Caco-2 (cell line): ENCODE measurements at regions not wholly inside any gene's neighbourhood (a gene's known extent, or its start where the extent isn't known, plus 50 kb on each side); places are given as distances from the start of the nearest gene placed in this dataset.

Experiments used
- BruUV-seq: library from RNA; stranded (reverse); fragments of 400-500 nt; replicated peaks from 2 replicates; lab custom pipeline; 2021; lab: Mats Ljungman, UMichigan
- CTCF ChIA-PET: fragments of 300-600 bp; sonication (Branson Sonifier 250); formaldehyde crosslinking; loops from one replicate; lab custom pipeline; 2022; ENCODE audit warnings: antibody characterized with exemption; lab: Charles Lee
- POLR2A ChIA-PET: fragments of 300-600 bp; sonication (Branson Sonifier 250); formaldehyde crosslinking; loops from one replicate; lab custom pipeline; 2022; ENCODE audit warnings: antibody characterized with exemption; lab: Charles Lee
- DNase-seq, 2 experiments: peaks; one replicate each; pipeline versions ENCODE4 v3.0.0 to v3.0.0-alpha.2; 2020 to 2022
- H3K27me3 ChIP-seq: replicated peaks from 2 replicates; pipeline ENCODE4 v1.6.0; 2011; ENCODE audit warnings: low read length; ENCODE audit not compliant: control insufficient read depth, insufficient read depth
- H3K36me3 ChIP-seq: 2 replicates; pipeline ENCODE4 v1.5.1; 2011; ENCODE audit warnings: low read length; ENCODE audit not compliant: control insufficient read depth, insufficient read depth
- H3K4me1 ChIP-seq: fragments of 250-450 bp; sonication (Bioruptor Pico); 2 replicates; pipeline ENCODE4 v1.5.1; 2020; ENCODE audit warnings: mild to moderate bottlenecking
- H3K4me3 ChIP-seq: 2 replicates; pipeline ENCODE4 v1.5.1; 2011; ENCODE audit warnings: low read depth, mild to moderate bottlenecking, control low read depth, low read length
- H3K9me3 ChIP-seq: fragments of 250-450 bp; sonication (Bioruptor Pico); 2 replicates; pipeline ENCODE4 v1.5.1; 2020; ENCODE audit warnings: mild to moderate bottlenecking, moderate library complexity
- H3K27ac Mint-ChIP-seq: one replicate; pipeline ENCODE4 v1.8.0; 2022; ENCODE audit warnings: mixed read lengths; ENCODE audit not compliant: unreplicated experiment
- H3K27me3 Mint-ChIP-seq: one replicate; pipeline ENCODE4 v1.8.0; 2022; ENCODE audit warnings: mixed read lengths; ENCODE audit not compliant: insufficient read depth, unreplicated experiment
- H3K36me3 Mint-ChIP-seq: one replicate; pipeline ENCODE4 v1.8.0; 2022; ENCODE audit warnings: mild to moderate bottlenecking, mixed read lengths; ENCODE audit not compliant: insufficient read depth, unreplicated experiment
- H3K4me1 Mint-ChIP-seq: one replicate; pipeline ENCODE4 v1.8.0; 2022; ENCODE audit warnings: low read depth, mixed read lengths; ENCODE audit not compliant: unreplicated experiment
- H3K4me3 Mint-ChIP-seq: one replicate; pipeline ENCODE4 v1.8.0; 2022; ENCODE audit warnings: mild to moderate bottlenecking, moderate library complexity, mixed read lengths; ENCODE audit not compliant: unreplicated experiment
- H3K9me3 Mint-ChIP-seq: one replicate; pipeline ENCODE4 v1.8.0; 2022; ENCODE audit warnings: mixed read lengths; ENCODE audit not compliant: unreplicated experiment
- intact Hi-C: fragments of 100-400 bp; cut with micrococcal nuclease; formaldehyde crosslinking; loops from one replicate; pipeline ENCODE4 v1.10.0; 2022; ENCODE audit not compliant: unreplicated experiment
- TF ChIP-seq, protein P1 (sequence below), 2 experiments: fragments of 200-600 bp in 1 of 2; IDR thresholded peaks; 1 replicate in 1 of 2; 2 replicates in 1 of 2; pipeline versions ENCODE4 v1.5.1 to v1.8.0; 2011 to 2022; ENCODE audit warnings: antibody characterized with exemption in 1 of 2, control low read depth in 1 of 2, inconsistent platforms in 1 of 2, low read depth in 1 of 2, low read length in 1 of 2, mild to moderate bottlenecking in 1 of 2, moderate library complexity in 1 of 2; ENCODE audit not compliant: insufficient read depth in 1 of 2, severe bottlenecking in 1 of 2, unreplicated experiment in 1 of 2

DNA sequence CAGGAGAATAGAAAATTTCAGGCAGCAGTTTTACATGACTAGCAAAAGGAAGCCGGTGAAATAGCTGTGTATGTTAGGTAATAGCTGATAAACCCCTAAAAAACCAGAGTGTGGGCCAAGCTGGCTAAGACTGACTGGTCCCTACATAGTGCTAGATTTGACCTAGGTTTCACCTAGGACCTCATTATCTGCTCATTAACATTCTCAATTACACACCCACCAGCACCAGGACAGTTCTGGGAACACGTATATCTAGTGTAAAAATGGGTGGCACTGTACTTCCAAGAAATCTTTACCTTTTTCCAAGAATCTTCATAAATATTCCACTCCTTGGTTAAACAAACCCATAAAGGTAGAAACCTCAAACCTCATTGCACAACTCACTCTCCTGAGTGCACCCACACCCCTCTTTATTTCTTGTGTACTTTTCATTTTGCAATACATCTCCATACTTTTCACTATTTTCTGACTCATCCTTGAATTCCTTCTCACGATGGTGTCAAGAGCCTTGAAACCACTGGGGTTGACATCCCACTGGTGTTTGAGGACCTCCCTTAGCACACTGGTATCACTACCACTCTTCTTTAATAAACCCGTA is 262.7 kb upstream of the KCNJ16 start:
- peak in 1 of 2 experiments; percentile 24 for DNase-seq
- POLR2A ChIA-PET: no interaction called here
- Histone ChIP-seq H3K4me3 (no peak overlapping the region), H3K9me3 (no peaks in the 10 kb centered on the region), H3K36me3 (no peaks in the 10 kb centered on the region), H3K4me1 (no peaks in the 10 kb centered on the region), H3K27me3 (no peaks in the 10 kb centered on the region)
- Mint-ChIP-seq H3K36me3 (no peaks in the 10 kb centered on the region), H3K27ac (peak overlapping the region; percentile 30), H3K4me1 (peaks cover 15% of the 10 kb centered on the region), H3K9me3 (no peaks in the 10 kb centered on the region), H3K27me3 (no peaks in the 10 kb centered on the region), H3K4me3 (no peak overlapping the region)
- no TSS peak for BruUV-seq
- intact Hi-C loops: loop anchor here (1.0 to 5.0 kb wide), 4 partner anchors 45 to 263 kb away; partner anchors contain the start of gene KCNJ16
- TF ChIP-seq, protein P1, sequence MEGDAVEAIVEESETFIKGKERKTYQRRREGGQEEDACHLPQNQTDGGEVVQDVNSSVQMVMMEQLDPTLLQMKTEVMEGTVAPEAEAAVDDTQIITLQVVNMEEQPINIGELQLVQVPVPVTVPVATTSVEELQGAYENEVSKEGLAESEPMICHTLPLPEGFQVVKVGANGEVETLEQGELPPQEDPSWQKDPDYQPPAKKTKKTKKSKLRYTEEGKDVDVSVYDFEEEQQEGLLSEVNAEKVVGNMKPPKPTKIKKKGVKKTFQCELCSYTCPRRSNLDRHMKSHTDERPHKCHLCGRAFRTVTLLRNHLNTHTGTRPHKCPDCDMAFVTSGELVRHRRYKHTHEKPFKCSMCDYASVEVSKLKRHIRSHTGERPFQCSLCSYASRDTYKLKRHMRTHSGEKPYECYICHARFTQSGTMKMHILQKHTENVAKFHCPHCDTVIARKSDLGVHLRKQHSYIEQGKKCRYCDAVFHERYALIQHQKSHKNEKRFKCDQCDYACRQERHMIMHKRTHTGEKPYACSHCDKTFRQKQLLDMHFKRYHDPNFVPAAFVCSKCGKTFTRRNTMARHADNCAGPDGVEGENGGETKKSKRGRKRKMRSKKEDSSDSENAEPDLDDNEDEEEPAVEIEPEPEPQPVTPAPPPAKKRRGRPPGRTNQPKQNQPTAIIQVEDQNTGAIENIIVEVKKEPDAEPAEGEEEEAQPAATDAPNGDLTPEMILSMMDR (IDR thresholded peaks at IDR 0.05; ENCODE audit: insufficient read depth in 1 of 2, low read depth in 1 of 2, low read length in 1 of 2, severe bottlenecking in 1 of 2, unreplicated experiment in 1 of 2): no peak
- CTCF ChIA-PET: no interaction called here

- ChIA-PET CTCF (no interaction called here), POLR2A (no interaction called here)
- H3K4me3 Mint-ChIP-seq: no peak overlapping the region
- intact Hi-C loops: loop anchor here (5.0 kb wide), 1 partner anchor 98 kb away; no protein-coding TSS in a partner anchor
- TF ChIP-seq, protein P1 (IDR thresholded peaks at IDR 0.05; ENCODE audit: insufficient read depth in 1 of 2, low read depth in 1 of 2, low read length in 1 of 2, severe bottlenecking in 1 of 2, unreplicated experiment in 1 of 2): no peak
- no peaks in the 10 kb centered on the region for H3K9me3 Mint-ChIP-seq
- H3K27me3 Mint-ChIP-seq: no peaks in the 10 kb centered on the region
- no TSS peak for BruUV-seq
- Histone ChIP-seq H3K27me3 (no peaks in the 10 kb centered on the region), H3K9me3 (no peaks in the 10 kb centered on the region), H3K36me3 (no peaks in the 10 kb centered on the region), H3K4me3 (no peak overlapping the region), H3K4me1 (no peaks in the 10 kb centered on the region)
- peaks cover 15% of the 10 kb centered on the region for H3K4me1 Mint-ChIP-seq
- no peak for DNase-seq
- H3K27ac Mint-ChIP-seq: no peak overlapping the region
- H3K36me3 Mint-ChIP-seq: no peaks in the 10 kb centered on the region
These were observed 261.0 kb upstream of the KCNJ16 start for GRCh38 chr17:69814031-69814430.

DNA sequence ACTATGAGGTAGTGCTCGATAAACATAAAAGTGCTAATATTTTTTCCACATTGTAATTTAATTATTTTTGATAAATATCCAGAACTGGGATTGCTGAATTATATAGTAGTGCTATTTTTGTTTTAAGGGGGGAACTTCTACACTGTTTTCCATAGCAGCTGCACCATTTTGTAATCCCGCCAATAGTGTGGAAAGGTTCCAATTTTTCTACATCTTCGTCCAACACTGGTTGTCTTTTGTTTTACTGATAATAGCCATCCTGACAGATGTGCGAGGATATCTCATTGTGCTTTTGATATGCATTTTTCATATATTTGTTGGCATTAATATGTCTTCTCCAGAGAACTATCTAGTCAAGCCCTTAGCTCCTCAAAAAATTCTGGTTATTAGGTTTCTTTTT is 259.6 kb upstream of the KCNJ16 start:
- POLR2A ChIA-PET: no interaction called here
- no peak for DNase-seq
- H3K9me3 Mint-ChIP-seq: no peaks in the 10 kb centered on the region
- no peaks in the 10 kb centered on the region for H3K27me3 Mint-ChIP-seq
- no peaks in the 10 kb centered on the region for H3K36me3 Mint-ChIP-seq
- no TSS peak for BruUV-seq
- Histone ChIP-seq H3K4me3 (no peak overlapping the region), H3K36me3 (no peaks in the 10 kb centered on the region), H3K4me1 (no peaks in the 10 kb centered on the region), H3K27me3 (no peaks in the 10 kb centered on the region), H3K9me3 (no peaks in the 10 kb centered on the region)
- intact Hi-C loops: no loop called here
- peaks cover 15% of the 10 kb centered on the region for H3K4me1 Mint-ChIP-seq
- no peak overlapping the region for H3K27ac Mint-ChIP-seq
- H3K4me3 Mint-ChIP-seq: no peak overlapping the region
- TF ChIP-seq, protein P1 (IDR thresholded peaks at IDR 0.05; ENCODE audit: insufficient read depth in 1 of 2, low read depth in 1 of 2, low read length in 1 of 2, severe bottlenecking in 1 of 2, unreplicated experiment in 1 of 2): no peak
- CTCF ChIA-PET: no interaction called here
